Suppressor macrophage (primary cell): ENCODE measurements at regions not wholly inside any gene's neighbourhood (a gene's known extent, or its start where the extent isn't known, plus 50 kb on each side); places are given as distances from the start of the nearest gene placed in this dataset.

Source experiments
- DNase-seq, 4 experiments: peaks; one replicate each; pipeline ENCODE4 v3.0.0-alpha.2; 2020 to 2022

DNA sequence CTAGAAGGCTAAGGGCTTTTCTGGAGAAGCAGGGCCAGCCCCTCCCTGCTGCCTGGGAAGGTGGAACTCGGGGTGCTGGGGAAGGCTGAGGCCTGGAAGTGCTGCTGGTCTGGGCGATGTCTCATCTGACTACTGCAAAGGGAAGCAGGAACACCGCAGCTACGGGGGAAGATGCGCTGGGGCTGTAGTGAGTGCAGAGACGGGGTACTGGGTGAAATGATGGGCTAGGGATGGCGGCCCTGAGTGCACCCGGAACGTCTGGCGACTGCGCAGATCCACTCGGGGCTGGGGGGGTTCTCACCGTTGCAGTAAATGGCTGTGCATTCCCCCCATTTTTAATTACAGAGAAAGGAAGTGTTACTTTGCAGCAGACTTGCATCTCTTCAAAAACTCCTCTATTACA lies 195.4 kb upstream of the ADARB2 start:
- peak in 3 of 4 experiments; percentile 2 to 17 (median 12) for DNase-seq

DNA sequence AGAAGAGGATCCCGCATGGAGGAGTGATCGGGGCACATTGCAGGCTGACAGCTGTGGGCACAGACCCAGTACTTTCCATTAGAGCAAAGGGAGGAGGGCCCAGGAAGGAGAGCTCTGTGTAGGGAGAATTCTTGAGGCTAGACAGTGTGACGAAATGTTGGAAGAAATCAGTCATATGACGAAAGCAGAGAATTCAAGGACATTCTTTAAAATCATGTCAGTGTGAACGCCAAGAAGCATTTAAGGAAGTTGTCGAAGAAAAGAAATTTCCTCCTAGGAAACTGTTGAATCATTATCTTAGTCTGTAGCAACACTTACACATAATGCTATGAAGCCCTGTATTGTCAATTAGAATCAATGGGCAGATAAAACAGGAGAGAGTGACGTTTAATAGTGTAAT lies 191.3 kb upstream of the ADARB2 start:
- DNase-seq: peak in 2 of 4 experiments; percentile 23 to 32

DNA sequence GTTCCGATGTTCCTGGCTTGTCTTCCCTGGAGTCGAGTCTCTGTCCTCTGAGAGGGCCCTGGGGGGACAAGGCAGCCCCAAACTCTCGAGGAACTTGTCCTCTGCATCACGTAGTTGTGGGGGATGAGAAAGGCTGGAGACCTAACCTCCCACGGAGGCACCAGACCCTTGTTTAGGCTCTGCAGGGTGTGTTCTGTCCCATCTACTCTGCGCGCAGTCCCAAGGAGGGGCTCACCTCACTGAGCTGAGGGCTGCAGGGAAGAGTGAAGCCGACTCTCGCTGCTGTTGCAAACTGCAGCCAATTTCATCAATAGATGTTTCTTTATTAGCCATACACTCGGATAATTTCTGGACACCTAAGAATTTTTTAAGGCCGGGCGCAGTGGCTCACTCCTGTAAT lies 186.7 kb upstream of the ADARB2 start:
- DNase-seq: no peak

GRCh38 chr10:1923586-1923985 lies 186.3 kb upstream of the ADARB2 start:
- no peak for DNase-seq

GRCh38 chr10:1920941-1921340 lies 183.6 kb upstream of the ADARB2 start:
- DNase-seq: no peak

GRCh38 chr10:1920127-1920526 lies 182.8 kb upstream of the ADARB2 start:
- no peak for DNase-seq

GRCh38 chr10:1911771-1912170 lies 174.4 kb upstream of the ADARB2 start:
- DNase-seq: no peak

GRCh38 chr10:1903982-1904381 lies 166.7 kb upstream of the ADARB2 start:
- no peak for DNase-seq

- no peak for DNase-seq
These were observed 158.8 kb upstream of the ADARB2 start for GRCh38 chr10:1896153-1896552.

DNA sequence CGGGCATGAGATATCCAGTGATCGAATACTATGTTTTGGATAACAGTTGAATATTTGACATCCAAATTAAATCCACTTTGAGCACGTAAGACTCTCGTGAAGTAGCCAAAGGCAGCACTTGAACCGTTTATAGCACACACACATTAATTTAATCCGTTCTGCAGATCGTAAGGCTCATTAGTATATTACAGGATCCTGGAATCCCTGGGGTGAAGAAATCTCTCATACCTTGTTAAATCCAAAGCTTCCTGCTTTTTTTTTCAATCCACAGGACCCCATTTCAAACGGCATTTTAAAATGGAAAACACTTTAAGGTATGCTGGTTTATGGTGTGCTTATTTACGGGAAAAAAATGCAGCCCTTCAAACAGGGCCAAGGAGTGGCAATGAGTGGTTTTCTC lies 158.4 kb upstream of the ADARB2 start:
- no peak for DNase-seq

GRCh38 chr10:1894912-1895311 lies 157.6 kb upstream of the ADARB2 start:
- DNase-seq: no peak

DNA sequence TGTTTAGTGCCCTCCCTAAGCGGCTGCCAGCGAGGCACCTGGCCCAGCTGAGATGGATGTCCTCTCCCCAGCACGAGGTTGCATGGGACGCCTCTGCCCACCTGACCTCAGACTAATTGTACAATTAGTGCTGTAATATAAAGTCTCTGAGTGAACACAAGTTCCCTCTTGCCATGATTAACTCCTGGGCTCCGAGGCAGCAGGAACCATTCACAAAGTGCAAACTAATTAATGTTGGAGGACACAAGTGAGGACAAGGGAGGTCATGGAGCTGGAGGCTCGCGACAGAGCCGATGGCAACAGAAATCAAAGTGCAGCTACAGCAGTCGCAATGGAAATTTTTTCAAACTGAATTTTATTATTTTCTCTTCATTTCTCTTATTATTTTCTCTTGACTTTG lies 156.6 kb upstream of the ADARB2 start:
- no peak for DNase-seq

DNA sequence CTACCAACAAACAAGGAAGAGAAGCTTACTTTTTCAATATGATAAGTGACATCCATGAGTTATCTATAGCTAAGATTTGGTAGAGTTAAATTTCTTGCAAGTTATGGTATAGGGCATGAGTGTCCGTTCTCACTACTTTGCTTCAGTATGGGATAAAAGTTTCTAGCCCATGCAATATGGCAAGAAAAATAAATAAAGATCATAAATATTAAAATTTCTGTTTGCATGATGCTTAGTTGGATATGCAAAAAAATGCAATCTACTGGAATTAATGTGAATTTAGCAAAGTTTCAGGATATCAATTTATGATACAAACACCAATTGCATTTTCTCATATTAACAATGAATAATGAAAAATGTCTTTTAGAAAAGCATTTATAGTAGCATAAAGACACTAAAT lies 148.7 kb upstream of the ADARB2 start:
- DNase-seq: no peak

DNA sequence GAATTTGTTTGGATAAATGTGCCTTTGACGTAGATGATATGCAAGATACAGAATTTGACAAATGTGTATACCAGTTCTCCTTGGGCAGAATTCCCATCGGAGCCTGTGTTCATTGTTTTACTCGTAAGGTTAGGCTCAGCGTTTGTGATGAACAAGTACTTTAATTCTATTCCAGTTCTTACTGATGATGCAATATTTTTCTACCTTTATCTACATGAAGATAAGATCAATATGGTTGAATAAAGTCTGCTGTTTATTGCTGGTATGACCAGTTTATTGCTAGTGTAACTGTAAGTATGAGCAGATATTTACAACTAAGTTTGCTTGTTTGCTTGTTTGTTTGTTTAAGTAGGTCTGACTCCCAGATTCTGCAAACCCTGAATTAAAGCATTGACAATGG lies 145.4 kb upstream of the ADARB2 start:
- no peak for DNase-seq

DNA sequence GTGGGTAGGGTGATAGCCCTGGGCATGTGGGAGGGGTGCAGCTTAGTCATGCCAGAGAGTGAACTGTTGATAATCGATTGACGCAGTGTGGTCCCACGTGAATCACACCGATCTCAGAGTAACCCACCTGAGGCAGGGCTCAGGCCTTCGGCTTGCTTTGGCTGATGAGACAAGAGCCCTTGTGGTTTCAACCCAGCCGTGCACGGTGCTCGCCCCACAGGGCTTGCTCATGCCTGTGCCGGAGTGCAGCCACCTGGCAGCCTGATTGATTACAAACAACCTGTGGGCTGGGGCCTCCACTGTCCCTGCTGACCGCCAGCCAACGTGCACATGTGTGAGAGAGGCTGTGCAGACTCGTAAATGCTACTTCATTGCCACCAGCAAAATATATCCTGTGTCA lies 144.9 kb upstream of the ADARB2 start:
- DNase-seq: no peak

GRCh38 chr10:1881636-1882035 lies 144.3 kb upstream of the ADARB2 start:
- DNase-seq: no peak

DNA sequence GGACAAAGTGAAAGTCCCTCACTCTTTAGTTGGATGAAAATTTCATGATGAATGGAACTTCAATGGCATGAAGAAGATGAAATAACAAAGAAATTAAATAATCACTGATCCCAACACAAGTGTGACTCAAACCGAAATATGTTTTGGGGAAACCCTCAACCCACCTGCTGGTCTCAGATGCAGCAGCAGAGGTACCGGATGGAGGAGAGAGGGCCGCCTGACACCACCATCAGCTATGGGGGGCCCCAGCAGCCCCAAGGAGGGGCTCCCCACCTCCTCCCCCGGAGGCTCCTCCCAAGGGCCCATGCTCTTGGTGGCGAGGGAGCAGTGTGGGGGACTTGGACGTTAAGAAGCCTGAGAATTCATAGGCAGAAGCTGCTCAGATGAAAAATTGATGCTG lies 137.2 kb upstream of the ADARB2 start:
- no peak for DNase-seq

- DNase-seq: no peak
These were observed 136.5 kb upstream of the ADARB2 start for GRCh38 chr10:1873661-1874315.

- DNase-seq: no peak
These were observed 134.9 kb upstream of the ADARB2 start for GRCh38 chr10:1872151-1872726.

DNA sequence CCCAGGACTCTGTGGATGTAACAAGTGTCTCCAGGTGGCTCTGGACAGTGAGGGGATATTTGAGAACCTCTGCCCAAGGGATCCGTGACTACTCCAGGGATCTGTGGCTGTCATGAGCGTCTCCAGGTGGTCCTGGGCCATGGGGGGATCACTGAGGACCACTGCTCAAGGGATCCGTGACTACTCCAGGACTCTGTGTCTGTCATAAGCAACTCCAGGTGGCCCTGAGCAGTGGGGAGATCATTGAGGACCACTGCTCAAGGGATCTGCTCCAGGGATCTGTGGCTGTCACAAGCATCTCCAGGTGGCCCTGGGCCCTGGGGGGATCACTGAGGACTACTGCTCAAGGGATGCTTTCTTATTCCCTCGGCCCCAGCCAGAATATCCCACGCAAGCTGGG lies 133.2 kb upstream of the ADARB2 start:
- no peak for DNase-seq

- no peak for DNase-seq
These were observed 132.5 kb upstream of the ADARB2 start for GRCh38 chr10:1869861-1870260.

- DNase-seq: no peak
These were observed 123.0 kb upstream of the ADARB2 start for GRCh38 chr10:1860351-1860750.

DNA sequence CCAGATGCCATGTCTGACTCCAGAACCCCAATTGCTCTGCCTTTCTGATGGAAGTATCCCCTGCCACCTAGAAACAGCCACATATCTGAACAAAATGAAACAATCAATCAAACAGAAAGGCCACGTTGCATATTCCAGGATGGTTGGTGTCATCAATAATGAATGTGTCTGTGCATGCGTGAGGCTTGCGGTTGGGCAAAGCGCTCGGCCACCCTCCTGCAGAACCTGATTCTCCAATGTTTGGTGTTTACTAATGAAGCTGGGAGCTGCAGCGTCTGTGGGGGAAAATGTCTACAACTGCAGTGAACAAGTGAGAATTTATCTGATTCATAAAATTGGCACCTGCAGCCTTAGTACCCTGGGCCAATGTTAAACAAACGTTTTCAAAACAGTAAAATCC lies 121.2 kb upstream of the ADARB2 start:
- DNase-seq: no peak

DNA sequence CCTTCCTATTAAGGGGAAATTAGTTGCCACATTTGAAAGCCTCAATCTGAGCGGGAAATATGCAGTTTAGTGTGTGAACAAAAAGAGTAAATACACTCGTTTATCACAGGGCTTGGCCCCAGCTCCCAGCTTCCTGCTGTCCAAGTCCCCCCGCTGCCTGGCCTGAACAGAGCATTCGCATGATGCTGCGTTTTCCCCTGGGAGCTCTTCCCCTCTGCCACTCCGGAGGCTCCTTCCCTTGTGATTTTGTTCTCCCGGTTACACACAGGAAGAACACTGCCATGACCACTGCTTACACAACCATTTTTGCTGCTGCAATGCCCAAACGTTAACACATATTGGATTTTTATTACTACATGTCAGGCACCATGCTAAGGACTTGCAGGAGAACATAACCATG lies 120.7 kb upstream of the ADARB2 start:
- no peak for DNase-seq

DNA sequence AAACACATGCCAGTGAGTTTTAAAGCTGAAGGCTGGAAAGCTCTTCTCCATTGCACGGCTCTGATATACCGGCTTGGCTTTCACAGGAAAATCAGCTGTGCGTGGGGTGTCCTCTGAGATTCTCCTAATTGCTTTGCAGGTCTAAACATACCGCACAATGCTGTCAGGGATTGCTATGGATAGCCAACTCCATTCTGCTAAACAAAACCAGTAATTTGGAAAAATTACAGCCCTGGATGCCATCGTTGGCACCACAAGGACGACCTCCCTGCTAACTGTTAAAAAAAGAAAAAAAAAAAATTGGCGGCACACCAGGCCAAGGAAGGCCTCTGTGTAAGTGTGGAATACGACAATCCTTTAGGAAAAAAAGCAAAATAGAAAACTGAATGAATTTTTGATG lies 118.6 kb upstream of the ADARB2 start:
- DNase-seq: no peak
